ENCODE measurements at regions not wholly inside any gene's neighbourhood (a gene's known extent, or its start where the extent isn't known, plus 50 kb on each side); places are given as distances from the start of the nearest gene placed in this dataset.

DNA sequence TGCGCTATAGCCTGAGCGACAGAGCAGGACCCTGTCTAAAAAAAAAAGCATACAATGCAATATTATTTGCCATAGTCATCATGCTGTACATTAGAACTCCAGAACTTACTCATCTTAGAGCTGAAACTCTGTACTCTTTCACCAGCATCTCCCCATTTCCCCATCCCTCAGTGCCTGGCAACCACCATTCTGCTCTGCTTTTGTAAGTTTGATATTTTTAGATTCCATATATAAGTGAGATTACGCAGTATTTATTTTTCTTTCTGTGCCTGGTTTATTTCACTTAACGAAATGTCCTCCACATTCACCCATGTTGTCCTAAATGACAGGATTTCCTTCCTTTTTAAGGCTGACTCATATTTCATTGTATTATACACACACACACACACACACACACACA, 121.8 kb downstream of the BBS10 start:
- DNase-seq (ENCODE audit: extremely low spot score) = no peak
- Histone ChIP-seq H3K27ac (ENCODE audit: low read depth) (no peak overlapping the region), H3K36me3 (ENCODE audit: insufficient read depth) (no peaks in the 10 kb centered on the region), H3K4me1 (ENCODE audit: insufficient read depth) (no peaks in the 10 kb centered on the region), H3K4me3 (ENCODE audit: low read depth, low read length) (no peak overlapping the region)
- WGBS = 57% methylated on average over 4 of the region's 4 CpGs

GRCh38 chr12:76223869-76224268, 124.3 kb downstream of the BBS10 start:
- Histone ChIP-seq H3K27ac (ENCODE audit: low read depth) (no peak overlapping the region), H3K36me3 (ENCODE audit: insufficient read depth) (no peaks in the 10 kb centered on the region), H3K4me3 (ENCODE audit: low read depth, low read length) (no peak overlapping the region), H3K4me1 (ENCODE audit: insufficient read depth) (no peaks in the 10 kb centered on the region)
- no peak for DNase-seq (ENCODE audit: extremely low spot score)

GRCh38 chr12:76220980-76221379, 127.2 kb downstream of the BBS10 start:
- 41% methylated on average over 1 of the region's 1 CpG for WGBS
- Histone ChIP-seq H3K4me3 (ENCODE audit: low read depth, low read length) (no peak overlapping the region), H3K36me3 (ENCODE audit: insufficient read depth) (no peaks in the 10 kb centered on the region), H3K4me1 (ENCODE audit: insufficient read depth) (no peaks in the 10 kb centered on the region), H3K27ac (ENCODE audit: low read depth) (no peak overlapping the region)
- no peak for DNase-seq (ENCODE audit: extremely low spot score)

DNA sequence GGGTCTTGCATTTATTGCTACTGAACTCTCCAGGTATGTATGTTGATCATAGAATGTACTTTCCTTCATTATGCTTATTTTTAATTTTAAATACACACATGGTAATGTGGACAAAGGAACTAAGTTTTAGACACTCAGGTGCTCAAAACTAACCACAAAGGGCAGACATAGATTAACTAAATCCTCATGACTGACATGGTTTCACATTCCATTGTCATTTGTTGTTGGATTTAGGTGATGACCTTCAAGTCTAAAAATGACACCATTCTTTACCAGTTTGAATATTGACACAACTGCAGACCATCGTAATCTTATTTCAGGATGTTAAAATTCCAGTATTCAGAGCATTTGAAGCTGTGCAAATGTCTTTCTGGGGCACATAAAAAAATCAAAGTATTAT, 128.4 kb downstream of the BBS10 start:
- no peak for DNase-seq (ENCODE audit: extremely low spot score)
- Histone ChIP-seq H3K27ac (ENCODE audit: low read depth) (no peak overlapping the region), H3K4me3 (ENCODE audit: low read depth, low read length) (no peak overlapping the region), H3K4me1 (ENCODE audit: insufficient read depth) (no peaks in the 10 kb centered on the region), H3K36me3 (ENCODE audit: insufficient read depth) (no peaks in the 10 kb centered on the region)
- WGBS = 60% methylated on average over 1 of the region's 1 CpG

GRCh38 chr12:76216585-76217472, 131.4 kb downstream of the BBS10 start:
- 44% methylated on average over 8 of the region's 8 CpGs for WGBS

GRCh38 chr12:76208129-76208528, 123.6 kb upstream of the NAP1L1 start:
- Histone ChIP-seq H3K36me3 (ENCODE audit: insufficient read depth) (no peaks in the 10 kb centered on the region), H3K27ac (ENCODE audit: low read depth) (no peak overlapping the region), H3K4me1 (ENCODE audit: insufficient read depth) (no peaks in the 10 kb centered on the region), H3K4me3 (ENCODE audit: low read depth, low read length) (no peak overlapping the region)
- DNase-seq (ENCODE audit: extremely low spot score) = no peak

More at GRCh38 chr12:76216585-76217472, 131.4 kb downstream of the BBS10 start:
- Histone ChIP-seq H3K4me1 (ENCODE audit: insufficient read depth) (no peaks in the 10 kb centered on the region), H3K27ac (ENCODE audit: low read depth) (no peak overlapping the region), H3K36me3 (ENCODE audit: insufficient read depth) (no peaks in the 10 kb centered on the region), H3K4me3 (ENCODE audit: low read depth, low read length) (no peak overlapping the region)
- DNase-seq (ENCODE audit: extremely low spot score) = no peak

DNA sequence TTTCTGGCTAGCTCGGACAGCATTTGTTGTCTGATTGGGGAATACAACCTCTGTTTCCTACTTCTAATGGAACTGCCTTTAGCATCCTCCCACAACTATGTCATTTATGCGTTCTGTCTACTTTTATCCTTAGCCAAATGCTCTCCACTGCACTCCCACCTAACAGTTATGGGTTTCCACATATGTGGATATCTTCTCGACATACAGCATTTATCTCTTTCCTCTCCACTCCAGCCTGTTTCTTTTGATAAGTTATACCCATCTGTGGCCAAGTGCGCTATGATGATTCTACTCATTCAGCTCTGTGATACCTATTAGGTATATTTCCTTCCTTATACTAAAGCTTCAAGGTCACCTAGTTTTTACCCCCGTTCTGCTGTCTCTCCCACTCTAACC, 122.2 kb upstream of the NAP1L1 start:
- Histone ChIP-seq H3K4me1 (ENCODE audit: insufficient read depth) (no peaks in the 10 kb centered on the region), H3K27ac (ENCODE audit: low read depth) (no peak overlapping the region)
- 87% methylated on average over 5 of the region's 5 CpGs for WGBS

DNA sequence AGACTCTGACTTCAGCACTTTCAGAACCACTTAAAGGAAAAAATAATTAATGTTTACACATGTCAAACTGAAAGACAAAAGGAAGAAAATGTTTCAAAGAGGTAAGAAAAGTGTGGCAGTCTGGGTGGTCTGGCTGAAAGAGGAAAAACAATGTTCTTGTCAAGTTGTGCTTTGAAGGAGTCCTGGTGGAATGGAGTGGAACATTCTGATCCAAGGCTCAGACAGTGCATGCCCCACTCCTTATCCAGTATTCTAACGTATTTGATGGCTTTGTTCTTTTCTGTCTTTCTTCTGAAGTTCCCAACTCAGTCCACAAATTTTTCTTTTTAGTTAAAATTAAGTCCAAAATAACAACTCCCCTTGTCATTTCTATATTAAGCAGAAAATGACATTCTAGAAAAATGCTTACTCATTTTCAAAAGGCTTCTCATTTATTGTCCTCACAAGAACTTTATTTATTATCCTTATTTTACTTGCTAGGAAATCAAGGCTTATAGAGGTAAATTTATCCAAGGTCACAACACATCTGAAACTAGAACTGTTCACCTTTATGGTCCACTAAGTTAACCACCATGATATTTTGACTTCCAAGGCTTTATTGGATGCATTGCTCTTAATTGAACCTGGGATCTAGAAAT, 121.7 kb upstream of the NAP1L1 start:
- H3K36me3 ChIP-seq (ENCODE audit: insufficient read depth) = no peaks in the 10 kb centered on the region
- H3K4me1 ChIP-seq (ENCODE audit: insufficient read depth) = no peaks in the 10 kb centered on the region
- no peak overlapping the region for H3K4me3 ChIP-seq (ENCODE audit: low read depth, low read length)
- WGBS = 33% methylated on average over 1 of the region's 1 CpG
- no peak for DNase-seq (ENCODE audit: extremely low spot score)
- H3K27ac ChIP-seq (ENCODE audit: low read depth) = no peak overlapping the region

More for the DNA sequence above, 122.2 kb upstream of the NAP1L1 start:
- H3K4me3 ChIP-seq (ENCODE audit: low read depth, low read length) = no peak overlapping the region
- no peak for DNase-seq (ENCODE audit: extremely low spot score)
- H3K36me3 ChIP-seq (ENCODE audit: insufficient read depth) = no peaks in the 10 kb centered on the region

DNA sequence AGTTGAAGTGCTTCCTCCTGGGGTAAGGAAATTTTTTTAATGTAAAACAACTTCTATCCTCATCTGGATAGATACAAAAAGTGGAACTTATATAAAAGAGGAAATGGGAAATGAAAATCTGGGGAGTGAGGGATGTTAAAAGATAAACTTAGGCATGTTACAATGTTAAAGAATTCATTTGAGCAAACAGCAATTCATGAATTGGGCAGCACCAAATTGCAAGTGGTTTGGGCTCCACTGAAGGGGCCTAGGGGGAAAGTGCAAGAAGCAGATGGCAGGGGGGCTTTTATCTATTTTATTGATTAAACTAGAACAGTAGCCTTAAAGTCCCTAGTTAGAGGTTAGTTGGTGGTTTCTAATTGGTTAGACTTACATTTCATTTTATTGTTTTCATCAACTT, 118.1 kb upstream of the NAP1L1 start:
- no peaks in the 10 kb centered on the region for H3K36me3 ChIP-seq (ENCODE audit: insufficient read depth)
- H3K4me3 ChIP-seq (ENCODE audit: low read depth, low read length) = no peak overlapping the region
- no peak overlapping the region for H3K27ac ChIP-seq (ENCODE audit: low read depth)
- H3K4me1 ChIP-seq (ENCODE audit: insufficient read depth) = no peaks in the 10 kb centered on the region
- DNase-seq (ENCODE audit: extremely low spot score) = no peak

GRCh38 chr12:76201758-76202157, 117.3 kb upstream of the NAP1L1 start:
- Histone ChIP-seq H3K27ac (ENCODE audit: low read depth) (no peak overlapping the region), H3K36me3 (ENCODE audit: insufficient read depth) (no peaks in the 10 kb centered on the region), H3K4me3 (ENCODE audit: low read depth, low read length) (no peak overlapping the region), H3K4me1 (ENCODE audit: insufficient read depth) (no peaks in the 10 kb centered on the region)
- DNase-seq (ENCODE audit: extremely low spot score) = no peak

- H3K36me3 ChIP-seq (ENCODE audit: insufficient read depth) = no peaks in the 10 kb centered on the region
- H3K4me3 ChIP-seq (ENCODE audit: low read depth, low read length) = no peak overlapping the region
- DNase-seq (ENCODE audit: extremely low spot score) = no peak
- no peaks in the 10 kb centered on the region for H3K4me1 ChIP-seq (ENCODE audit: insufficient read depth)
- H3K27ac ChIP-seq (ENCODE audit: low read depth) = no peak overlapping the region
- WGBS = 51% methylated on average over 2 of the region's 2 CpGs
Observed at GRCh38 chr12:76201316-76201715, 116.8 kb upstream of the NAP1L1 start.

- Histone ChIP-seq H3K27ac (ENCODE audit: low read depth) (no peak overlapping the region), H3K4me3 (ENCODE audit: low read depth, low read length) (no peak overlapping the region), H3K36me3 (ENCODE audit: insufficient read depth) (no peaks in the 10 kb centered on the region), H3K4me1 (ENCODE audit: insufficient read depth) (no peaks in the 10 kb centered on the region)
- no peak for DNase-seq (ENCODE audit: extremely low spot score)
- WGBS = 32% methylated on average over 2 of the region's 2 CpGs
Observed at GRCh38 chr12:76199808-76200207, 115.3 kb upstream of the NAP1L1 start.

DNA sequence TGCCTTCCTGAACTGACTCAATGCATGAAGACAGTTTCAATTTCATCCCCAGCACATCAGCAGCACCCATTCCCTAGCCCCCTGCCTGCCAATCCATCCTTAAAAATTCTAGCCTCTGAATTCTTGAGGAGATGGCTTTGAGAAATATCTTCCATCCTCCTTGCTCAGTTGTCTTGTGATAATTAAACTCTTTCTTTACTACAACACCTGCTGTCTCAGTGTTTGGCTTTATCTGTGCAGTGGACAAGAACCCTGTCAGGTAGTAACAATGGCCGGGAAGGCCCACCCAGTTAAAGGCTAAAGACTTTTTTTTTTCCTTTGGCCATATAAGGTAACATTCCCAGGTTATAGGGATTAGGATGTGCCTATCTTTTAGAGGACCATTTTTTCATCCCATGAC, 114.4 kb upstream of the NAP1L1 start:
- 92% methylated on average over 1 of the region's 1 CpG for WGBS
- H3K4me3 ChIP-seq (ENCODE audit: low read depth, low read length) = no peak overlapping the region
- no peaks in the 10 kb centered on the region for H3K4me1 ChIP-seq (ENCODE audit: insufficient read depth)
- no peak for DNase-seq (ENCODE audit: extremely low spot score)
- H3K27ac ChIP-seq (ENCODE audit: low read depth) = no peak overlapping the region
- H3K36me3 ChIP-seq (ENCODE audit: insufficient read depth) = no peaks in the 10 kb centered on the region

GRCh38 chr12:76197283-76197682, 112.8 kb upstream of the NAP1L1 start:
- no peak for DNase-seq (ENCODE audit: extremely low spot score)
- Histone ChIP-seq H3K4me1 (ENCODE audit: insufficient read depth) (no peaks in the 10 kb centered on the region), H3K27ac (ENCODE audit: low read depth) (no peak overlapping the region), H3K36me3 (ENCODE audit: insufficient read depth) (no peaks in the 10 kb centered on the region), H3K4me3 (ENCODE audit: low read depth, low read length) (no peak overlapping the region)
- 73% methylated on average over 5 of the region's 5 CpGs for WGBS
